GM18499 (cell line): ENCODE measurements at regions not wholly inside any gene's neighbourhood (a gene's known extent, or its start where the extent isn't known, plus 50 kb on each side); places are given as distances from the start of the nearest gene placed in this dataset.
"Not testable (repeated sequence)": the region's sequence is repeated elsewhere in the genome, so short reads cannot be mapped to it uniquely, and the experiment has no call there.

Experiments
- ATAC-seq: cut with Tn5 transposase; IDR thresholded peaks from one replicate; pipeline ENCODE4 v1.9.1; 2021; ENCODE audit warnings: moderate number of reproducible peaks; ENCODE audit not compliant: insufficient read depth, unreplicated experiment

- no peak for ATAC-seq
Observed at GRCh38 chr3:164326714-164327113, 751.6 kb downstream of the SI start.

- ATAC-seq, result no peak
Observed at GRCh38 chr3:164320962-164321361, 757.3 kb downstream of the SI start.

GRCh38 chr3:164306042-164306441, 772.3 kb downstream of the SI start:
- no peak for ATAC-seq

- ATAC-seq, result no peak
Observed at GRCh38 chr3:164303894-164304293, 774.4 kb downstream of the SI start.

GRCh38 chr3:164302622-164303021, 775.7 kb downstream of the SI start:
- ATAC-seq, result no peak

GRCh38 chr3:164291486-164291885, 786.8 kb downstream of the SI start:
- ATAC-seq, result not testable (repeated sequence)

GRCh38 chr3:164278550-164278949, 799.7 kb downstream of the SI start:
- no peak for ATAC-seq

- no peak for ATAC-seq
Observed at GRCh38 chr3:164267053-164267452, 811.2 kb downstream of the SI start.

- ATAC-seq, result no peak
Observed at GRCh38 chr3:164250923-164251322, 827.4 kb downstream of the SI start.

- no peak for ATAC-seq
Observed at GRCh38 chr3:164236851-164237250, 841.4 kb downstream of the SI start.

GRCh38 chr3:164235289-164236028, 842.8 kb downstream of the SI start:
- ATAC-seq, result no peak

GRCh38 chr3:164233951-164234350, 844.3 kb downstream of the SI start:
- ATAC-seq, result no peak

- no peak for ATAC-seq
Observed at GRCh38 chr3:164231718-164232117, 846.6 kb downstream of the SI start.

GRCh38 chr3:164230385-164231094, 847.8 kb downstream of the SI start:
- ATAC-seq, result no peak

- no peak for ATAC-seq
Observed at GRCh38 chr3:164224126-164224525, 854.2 kb downstream of the SI start.

- ATAC-seq, result no peak
Observed at GRCh38 chr3:164222197-164222596, 856.1 kb downstream of the SI start.

GRCh38 chr3:164221297-164221696, 857.0 kb downstream of the SI start:
- ATAC-seq, result no peak

- ATAC-seq, result no peak
Observed at GRCh38 chr3:164209363-164209762, 868.9 kb downstream of the SI start.

- ATAC-seq, result no peak
Observed at GRCh38 chr3:164208821-164209220, 869.5 kb downstream of the SI start.

GRCh38 chr3:164208048-164208447, 870.2 kb downstream of the SI start:
- ATAC-seq, result no peak

- no peak for ATAC-seq
Observed at GRCh38 chr3:164200053-164200823, 878.1 kb downstream of the SI start.
